IMR-90 (cell line): ENCODE measurements at regions not wholly inside any gene's neighbourhood (a gene's known extent, or its start where the extent isn't known, plus 50 kb on each side); places are given as distances from the start of the nearest gene placed in this dataset.
A peak's percentile ranks its signal among the peaks of the same experiment; 100 is the strongest.

Source experiments
- ATAC-seq: fragments of 200-7000 bp; cut with Tn5 transposase; 2 replicates; pipeline ENCODE4 v1.9.1; 2020; ENCODE audit warnings: low read depth, mild to moderate bottlenecking, moderate library complexity
- BruUV-seq: library from RNA; stranded (reverse); fragments of 400-500 nt; replicated peaks from 2 replicates; lab custom pipeline; 2021; lab: Mats Ljungman, UMichigan
- CTCF ChIA-PET: fragments of 300-600 bp; formaldehyde crosslinking; extraction: SDS; loops from one replicate; lab custom pipeline; 2021; ENCODE audit warnings: antibody characterized with exemption; lab: Yijun Ruan, JAX
- POLR2A ChIA-PET: fragments of 300-600 bp; sonication (Branson Sonifier 250); formaldehyde crosslinking; loops from one replicate; lab custom pipeline; 2022; ENCODE audit warnings: antibody characterized with exemption; ENCODE audit not compliant: unreplicated experiment; lab: Charles Lee
- DNase-seq: peaks from one replicate; pipeline ENCODE4 v3.0.0; 2013
- H2AFZ ChIP-seq: replicated peaks from 2 replicates; pipeline ENCODE3; 2013; ENCODE audit warnings: low read length, mild to moderate bottlenecking; ENCODE audit not compliant: poor library complexity
- H2AK5ac ChIP-seq: 2 replicates; pipeline ENCODE4 v1.6.1; 2013; ENCODE audit warnings: low read depth, low read length, inconsistent platforms
- H2AK9ac ChIP-seq: replicated peaks from 2 replicates; pipeline ENCODE3; 2013; ENCODE audit warnings: mild to moderate bottlenecking, low read depth, low read length, moderate library complexity; ENCODE audit not compliant: poor library complexity
- H2BK120ac ChIP-seq: 2 replicates; pipeline ENCODE4 v1.6.1; 2013; ENCODE audit warnings: low read depth, low read length, inconsistent platforms
- H2BK15ac ChIP-seq: 3 replicates; pipeline ENCODE4 v1.6.1; 2013; ENCODE audit warnings: low read depth, low read length, inconsistent platforms
- H2BK20ac ChIP-seq: 2 replicates; pipeline ENCODE4 v1.6.1; 2013; ENCODE audit warnings: low read depth, mild to moderate bottlenecking, inconsistent platforms, low read length, moderate library complexity
- H2BK5ac ChIP-seq: 2 replicates; pipeline ENCODE4 v1.6.1; 2013; ENCODE audit warnings: mild to moderate bottlenecking, low read depth, low read length, inconsistent platforms; ENCODE audit not compliant: poor library complexity, severe bottlenecking
- H3K14ac ChIP-seq: replicated peaks from 2 replicates; pipeline ENCODE4 v1.6.1; 2013; ENCODE audit warnings: low read depth, low read length, inconsistent platforms
- H3K18ac ChIP-seq: 2 replicates; pipeline ENCODE4 v1.6.1; 2013; ENCODE audit warnings: low read depth, low read length, control low read depth
- H3K23ac ChIP-seq: 2 replicates; pipeline ENCODE4 v1.6.1; 2013; ENCODE audit warnings: low read depth, low read length, inconsistent platforms
- H3K27ac ChIP-seq: 2 replicates; pipeline ENCODE4 v1.5.1; 2013; ENCODE audit warnings: mild to moderate bottlenecking, control low read depth, low read length; ENCODE audit not compliant: insufficient read depth
- H3K27me3 ChIP-seq: 2 replicates; pipeline ENCODE4 v1.6.1; 2013; ENCODE audit warnings: low read length; ENCODE audit not compliant: control insufficient read depth, insufficient read depth
- H3K36me3 ChIP-seq: 2 replicates; pipeline ENCODE4 v1.6.1; 2013; ENCODE audit warnings: low read length, mixed read lengths; ENCODE audit not compliant: control insufficient read depth, insufficient read depth
- H3K4ac ChIP-seq: 2 replicates; pipeline ENCODE4 v1.6.1; 2013; ENCODE audit warnings: low read depth, low read length, inconsistent platforms
- H3K4me1 ChIP-seq: 2 replicates; pipeline ENCODE4 v1.6.1; 2013; ENCODE audit warnings: low read length, mixed read lengths; ENCODE audit not compliant: control insufficient read depth, insufficient read depth
- H3K4me2 ChIP-seq: 2 replicates; pipeline ENCODE4 v1.6.1; 2013; ENCODE audit warnings: low read depth, mild to moderate bottlenecking, control low read depth, low read length, moderate library complexity
- H3K4me3 ChIP-seq: 2 replicates; pipeline ENCODE4 v1.5.1; 2013; ENCODE audit warnings: low read depth, mild to moderate bottlenecking, control low read depth, low read length, moderate library complexity; ENCODE audit not compliant: insufficient read depth
- H3K56ac ChIP-seq: 2 replicates; pipeline ENCODE4 v1.6.1; 2013; ENCODE audit warnings: low read length, inconsistent platforms; ENCODE audit not compliant: insufficient read depth; ENCODE audit errors: extremely low read depth
- H3K79me1 ChIP-seq, 2 experiments: 2 replicates each; pipeline ENCODE4 v1.6.1; 2013; ENCODE audit warnings: low read length in 2 of 2, inconsistent platforms in 1 of 2, low read depth in 1 of 2
- H3K9ac ChIP-seq: 2 replicates; pipeline ENCODE4 v1.6.1; 2013; ENCODE audit warnings: low read depth, low read length, control low read depth
- H3K9me1 ChIP-seq: 2 replicates; pipeline ENCODE4 v1.6.1; 2013; ENCODE audit warnings: low read length, inconsistent platforms; ENCODE audit not compliant: insufficient read depth
- H3K9me3 ChIP-seq: 2 replicates; pipeline ENCODE4 v1.6.1; 2013; ENCODE audit warnings: low read length; ENCODE audit not compliant: control insufficient read depth, insufficient read depth
- H4K20me1 ChIP-seq: 2 replicates; pipeline ENCODE4 v1.6.1; 2013; ENCODE audit warnings: low read length, inconsistent platforms; ENCODE audit not compliant: insufficient read depth
- H4K5ac ChIP-seq: 2 replicates; pipeline ENCODE4 v1.6.1; 2013; ENCODE audit warnings: mild to moderate bottlenecking, low read depth, low read length, control low read depth
- H4K8ac ChIP-seq, 2 experiments: 2 replicates each; pipeline ENCODE4 v1.6.1; 2013; ENCODE audit warnings: low read depth in 2 of 2, low read length in 2 of 2, control low read depth in 1 of 2, inconsistent platforms in 1 of 2
- H4K91ac ChIP-seq: 2 replicates; pipeline ENCODE4 v1.6.1; 2013; ENCODE audit warnings: low read depth, low read length, inconsistent platforms; ENCODE audit not compliant: insufficient read depth
- BHLHE40 ChIP-seq: fragments of 150-350 bp; IDR thresholded peaks from 2 replicates; pipeline ENCODE4 v1.6.1; 2016; ENCODE audit warnings: mild to moderate bottlenecking, low read depth, low read length
- CEBPB ChIP-seq: IDR thresholded peaks from 2 replicates; pipeline ENCODE4 v1.6.1; 2012; ENCODE audit warnings: low read depth, low read length, improper control_type of control experiment
- CHD1 ChIP-seq: IDR thresholded peaks from 2 replicates; pipeline ENCODE4 v1.6.1; 2012; ENCODE audit warnings: low read depth, low read length, improper control_type of control experiment
- CTCF ChIP-seq: conservative IDR thresholded peaks from 2 replicates; pipeline ENCODE4 v1.5.1; 2012; ENCODE audit warnings: mild to moderate bottlenecking, low read depth, low read length, improper control_type of control experiment
- FOS ChIP-seq: fragments of 150-350 bp; IDR thresholded peaks from 2 replicates; pipeline ENCODE4 v1.6.1; 2016; ENCODE audit warnings: low read depth, low read length
- MAFK ChIP-seq: IDR thresholded peaks from 2 replicates; pipeline ENCODE4 v1.6.1; 2012; ENCODE audit warnings: low read depth, low read length, improper control_type of control experiment
- MAZ ChIP-seq: IDR thresholded peaks from 2 replicates; pipeline ENCODE4 v1.6.1; 2012; ENCODE audit warnings: low read depth, mild to moderate bottlenecking, low read length, improper control_type of control experiment, moderate library complexity, borderline replicate concordance
- MXI1 ChIP-seq: IDR thresholded peaks from 2 replicates; pipeline ENCODE4 v1.6.1; 2012; ENCODE audit warnings: low read depth, mild to moderate bottlenecking, low read length, moderate library complexity, borderline replicate concordance
- NFE2L2 ChIP-seq: fragments of 150-350 bp; IDR thresholded peaks from 2 replicates; pipeline ENCODE4 v1.6.1; 2016; ENCODE audit warnings: low read depth, mild to moderate bottlenecking, low read length
- POLR2A ChIP-seq: IDR thresholded peaks from 2 replicates; pipeline ENCODE4 v1.6.1; 2012; ENCODE audit warnings: mild to moderate bottlenecking, low read depth, low read length
- RAD21 ChIP-seq: IDR thresholded peaks from 2 replicates; pipeline ENCODE4 v1.6.1; 2012; ENCODE audit warnings: low read length, improper control_type of control experiment
- RCOR1 ChIP-seq: IDR thresholded peaks from 2 replicates; pipeline ENCODE4 v1.6.1; 2012; ENCODE audit warnings: mild to moderate bottlenecking, low read length, improper control_type of control experiment; ENCODE audit not compliant: insufficient replicate concordance
- RFX5 ChIP-seq: IDR thresholded peaks from 2 replicates; pipeline ENCODE4 v1.8.0; 2012; ENCODE audit warnings: low read depth, mild to moderate bottlenecking, low read length, moderate library complexity
- SMC3 ChIP-seq: fragments of 150-350 bp; IDR thresholded peaks from 2 replicates; pipeline ENCODE4 v1.6.1; 2016; ENCODE audit warnings: low read depth, mild to moderate bottlenecking, antibody characterized with exemption, low read length, moderate library complexity
- WGBS, 2 experiments: methylation state at CpG; one replicate each; pipeline versions ENCODE4 v1.1.5 to v1.1.7; 2013; ENCODE audit warnings: missing lambda C conversion rate in 2 of 2; ENCODE audit not compliant: insufficient read length in 1 of 2; ENCODE audit errors: extremely low coverage in 2 of 2; 5-methylcytosine and 5-hydroxymethylcytosine counted together
- dilution Hi-C: fragments of 300-500 bp; cut with HindIII; formaldehyde crosslinking; loops from one replicate; pipeline ENCODE4 v1.14.3; 2018; ENCODE audit warnings: low sequenced_read_pairs; ENCODE audit not compliant: unreplicated experiment
- in situ Hi-C: fragments of 300-500 bp; cut with MboI; formaldehyde crosslinking; loops from 3 replicates; pipeline ENCODE4 v1.14.3; 2019; ENCODE audit warnings: low sequenced_read_pairs, inconsistent platforms, mixed read lengths
- intact Hi-C: fragments of 100-400 bp; cut with micrococcal nuclease; formaldehyde crosslinking; loops from 2 replicates; pipeline ENCODE4 v1.10.0; 2022
- TF ChIP-seq, protein P1 (sequence below): fragments of 150-350 bp; IDR thresholded peaks from 2 replicates; pipeline ENCODE4 v1.6.1; 2016; ENCODE audit warnings: low read depth, mild to moderate bottlenecking, low read length, moderate library complexity, borderline replicate concordance
- TF ChIP-seq, protein P2 (sequence below): fragments of 150-350 bp; IDR thresholded peaks from 2 replicates; pipeline ENCODE4 v1.6.1; 2017; ENCODE audit warnings: mild to moderate bottlenecking, antibody characterized with exemption, low read length, low read depth

DNA sequence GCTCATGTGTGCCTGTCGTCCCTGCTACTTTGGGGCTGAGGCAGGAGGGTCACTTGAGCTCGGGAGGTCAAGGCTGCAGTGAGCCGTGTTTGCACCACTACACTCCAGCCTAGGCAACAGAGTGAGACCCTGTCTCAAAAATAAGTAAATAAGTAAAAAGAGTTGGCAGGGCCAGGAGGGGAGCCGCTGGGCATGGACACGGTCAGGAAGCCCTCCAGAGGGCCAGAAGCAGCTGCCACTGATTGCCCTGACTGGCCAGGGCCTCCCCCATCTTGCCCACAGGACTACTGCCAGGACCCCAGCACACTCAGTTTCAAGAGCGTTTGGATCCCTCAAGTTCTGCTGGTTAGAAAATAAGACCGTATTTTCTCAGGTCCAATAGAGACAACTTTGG lies 112.2 kb upstream of the IPO9 start:
- no peak overlapping the region for H3K56ac ChIP-seq
- H3K36me3 ChIP-seq: peaks cover 30% of the 10 kb centered on the region
- CTCF ChIA-PET: interaction anchor here (0.9 kb wide), 1 partner anchor 65 kb away, joined by 3 read pairs; no protein-coding TSS in a partner anchor
- TF ChIP-seq MXI1: no peak
- TF ChIP-seq CEBPB: no peak
- no peak for TF ChIP-seq FOS
- TF ChIP-seq RAD21: no peak
- no peak for TF ChIP-seq NFE2L2
- TF ChIP-seq POLR2A: no peak
- no peak for TF ChIP-seq CTCF
- TF ChIP-seq RFX5: no peak
- TF ChIP-seq SMC3: no peak
- TF ChIP-seq BHLHE40: no peak
- TF ChIP-seq MAFK: no peak
- TF ChIP-seq CHD1: no peak
- TF ChIP-seq, protein P1, sequence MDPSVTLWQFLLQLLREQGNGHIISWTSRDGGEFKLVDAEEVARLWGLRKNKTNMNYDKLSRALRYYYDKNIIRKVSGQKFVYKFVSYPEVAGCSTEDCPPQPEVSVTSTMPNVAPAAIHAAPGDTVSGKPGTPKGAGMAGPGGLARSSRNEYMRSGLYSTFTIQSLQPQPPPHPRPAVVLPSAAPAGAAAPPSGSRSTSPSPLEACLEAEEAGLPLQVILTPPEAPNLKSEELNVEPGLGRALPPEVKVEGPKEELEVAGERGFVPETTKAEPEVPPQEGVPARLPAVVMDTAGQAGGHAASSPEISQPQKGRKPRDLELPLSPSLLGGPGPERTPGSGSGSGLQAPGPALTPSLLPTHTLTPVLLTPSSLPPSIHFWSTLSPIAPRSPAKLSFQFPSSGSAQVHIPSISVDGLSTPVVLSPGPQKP: no peak
- no peak for TF ChIP-seq MAZ
- no peak for TF ChIP-seq RCOR1
- TF ChIP-seq, protein P2, sequence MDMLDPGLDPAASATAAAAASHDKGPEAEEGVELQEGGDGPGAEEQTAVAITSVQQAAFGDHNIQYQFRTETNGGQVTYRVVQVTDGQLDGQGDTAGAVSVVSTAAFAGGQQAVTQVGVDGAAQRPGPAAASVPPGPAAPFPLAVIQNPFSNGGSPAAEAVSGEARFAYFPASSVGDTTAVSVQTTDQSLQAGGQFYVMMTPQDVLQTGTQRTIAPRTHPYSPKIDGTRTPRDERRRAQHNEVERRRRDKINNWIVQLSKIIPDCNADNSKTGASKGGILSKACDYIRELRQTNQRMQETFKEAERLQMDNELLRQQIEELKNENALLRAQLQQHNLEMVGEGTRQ: no peak
- intact Hi-C loops: no loop called here
- H3K4me2 ChIP-seq: no peak overlapping the region
- no peaks in the 10 kb centered on the region for H3K27me3 ChIP-seq
- H4K8ac ChIP-seq: no peak overlapping the region
- no peak overlapping the region for H2AFZ ChIP-seq
- no peak overlapping the region for H2BK20ac ChIP-seq
- in situ Hi-C loops: no loop called here
- H3K27ac ChIP-seq: no peak overlapping the region
- POLR2A ChIA-PET: no interaction called here
- H2BK5ac ChIP-seq: peak overlapping the region; percentile 10
- no peak overlapping the region for H2AK9ac ChIP-seq
- H3K9me1 ChIP-seq: peaks cover 69% of the 10 kb centered on the region
- H3K9me3 ChIP-seq: no peaks in the 10 kb centered on the region
- no peak overlapping the region for H3K14ac ChIP-seq
- WGBS, 2 experiments: 100% methylated on average over 2 of the region's 7 CpGs; no CpG with 5 or more reads in 1 of the 2 experiments
- no peak for ATAC-seq
- no TSS peak for BruUV-seq
- 0 out of 2 replicates have a peak overlapping the region, but pooled peaks have one; percentile 88 for H3K23ac ChIP-seq
- peak overlapping the region; percentile 25 for H2AK5ac ChIP-seq
- no peak for DNase-seq
- no peak overlapping the region for H3K18ac ChIP-seq
- peaks cover 50% of the 10 kb centered on the region for H3K4me1 ChIP-seq
- H4K20me1 ChIP-seq: peaks cover 32% of the 10 kb centered on the region; the same call in 1 of the 2 replicates
- H3K4ac ChIP-seq: peak overlapping the region; percentile 19; the same call in 1 of the 2 replicates
- H2BK15ac ChIP-seq: no peak overlapping the region
- H4K91ac ChIP-seq: no peak overlapping the region
- no peak overlapping the region for H3K4me3 ChIP-seq
- no peak overlapping the region for H2BK120ac ChIP-seq
- dilution Hi-C loops: no loop called here
- H3K79me1 ChIP-seq: peaks cover 42 to 81% of the 10 kb centered on the region in 2 experiments
- H3K9ac ChIP-seq: no peak overlapping the region
- no peak overlapping the region for H4K5ac ChIP-seq
